Islet of Langerhans (tissue), 1 donor: ENCODE measurements at regions not wholly inside any gene's neighbourhood (a gene's known extent, or its start where the extent isn't known, plus 50 kb on each side); places are given as distances from the start of the nearest gene placed in this dataset.
"Not testable (repeated sequence)": the region's sequence is repeated elsewhere in the genome, so short reads cannot be mapped to it uniquely, and the experiment has no call there.

Experiments used
- FAIRE-seq: peaks from one replicate; lab custom pipeline; 2011; peaks lifted over from hg19 to GRCh38; lab: Jason Lieb, UNC

- FAIRE-seq: no peak
Measured at GRCh38 chr3:191076903-191077552, 122.0 kb upstream of the OSTN start.

- no peak for FAIRE-seq
Measured at GRCh38 chr3:191074511-191074910, 124.5 kb upstream of the OSTN start.

- FAIRE-seq: peak; percentile 70
Measured at GRCh38 chr3:191070762-191071403, 128.2 kb upstream of the OSTN start.

GRCh38 chr3:191070201-191070600 is 128.8 kb upstream of the OSTN start:
- FAIRE-seq: no peak

- no peak for FAIRE-seq
Measured at GRCh38 chr3:191068946-191069813, 129.9 kb upstream of the OSTN start.

GRCh38 chr3:191066669-191067068 is 132.4 kb upstream of the OSTN start:
- FAIRE-seq: no peak

- FAIRE-seq: no peak
Measured at GRCh38 chr3:191065181-191065805, 133.7 kb upstream of the OSTN start.

- peak; percentile 98 for FAIRE-seq
Measured at GRCh38 chr3:191051037-191051436, 148.0 kb upstream of the OSTN start.

- FAIRE-seq: no peak
Measured at GRCh38 chr3:191047930-191048329, 151.1 kb upstream of the OSTN start.

- no peak for FAIRE-seq
Measured at GRCh38 chr3:191030929-191031328, 168.1 kb upstream of the OSTN start.

GRCh38 chr3:191030491-191030890 is 168.0 kb upstream of the GMNC start:
- no peak for FAIRE-seq

GRCh38 chr3:191026746-191027145 is 164.3 kb upstream of the GMNC start:
- no peak for FAIRE-seq

- no peak for FAIRE-seq
Measured at GRCh38 chr3:191020730-191021396, 158.4 kb upstream of the GMNC start.

GRCh38 chr3:191019855-191020254 is 157.4 kb upstream of the GMNC start:
- no peak for FAIRE-seq

GRCh38 chr3:191015960-191016359 is 153.5 kb upstream of the GMNC start:
- not testable (repeated sequence) for FAIRE-seq

- no peak for FAIRE-seq
Measured at GRCh38 chr3:191008074-191008473, 145.6 kb upstream of the GMNC start.

- no peak for FAIRE-seq
Measured at GRCh38 chr3:191005790-191006189, 143.3 kb upstream of the GMNC start.

GRCh38 chr3:191003742-191004141 is 141.2 kb upstream of the GMNC start:
- FAIRE-seq: no peak

- FAIRE-seq: no peak
Measured at GRCh38 chr3:190996181-190996775, 133.8 kb upstream of the GMNC start.

- FAIRE-seq: no peak
Measured at GRCh38 chr3:190995156-190995555, 132.7 kb upstream of the GMNC start.

- no peak for FAIRE-seq
Measured at GRCh38 chr3:190990898-190991297, 128.4 kb upstream of the GMNC start.

- no peak for FAIRE-seq
Measured at GRCh38 chr3:190989218-190989617, 126.7 kb upstream of the GMNC start.
